GM19467 (cell line): ENCODE measurements at regions not wholly inside any gene's neighbourhood (a gene's known extent, or its start where the extent isn't known, plus 50 kb on each side); places are given as distances from the start of the nearest gene placed in this dataset.

Source experiments
- ATAC-seq: cut with Tn5 transposase; IDR thresholded peaks from one replicate; pipeline ENCODE4 v1.9.1; 2021; ENCODE audit warnings: mild to moderate bottlenecking, moderate library complexity; ENCODE audit not compliant: unreplicated experiment

DNA sequence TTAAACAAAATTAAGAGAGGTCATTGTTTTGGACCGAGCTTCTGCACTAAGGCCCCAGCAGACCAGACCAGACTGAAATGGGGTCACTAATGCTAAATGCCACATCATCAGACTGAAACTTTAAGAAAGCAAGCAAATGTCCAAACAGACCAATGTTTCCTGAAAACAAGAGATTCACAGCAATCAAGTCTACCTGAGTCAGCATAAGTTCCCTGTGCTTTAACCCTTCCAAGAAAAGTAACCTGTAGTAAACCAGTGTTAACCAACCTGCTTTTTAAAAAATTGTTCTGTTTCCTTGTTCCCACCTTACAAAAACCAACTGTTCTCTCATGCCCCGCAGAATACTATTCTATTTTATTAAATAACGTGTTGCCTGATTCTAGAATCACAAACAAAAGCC, 241.1 kb upstream of the GADL1 start:
- no peak for ATAC-seq

DNA sequence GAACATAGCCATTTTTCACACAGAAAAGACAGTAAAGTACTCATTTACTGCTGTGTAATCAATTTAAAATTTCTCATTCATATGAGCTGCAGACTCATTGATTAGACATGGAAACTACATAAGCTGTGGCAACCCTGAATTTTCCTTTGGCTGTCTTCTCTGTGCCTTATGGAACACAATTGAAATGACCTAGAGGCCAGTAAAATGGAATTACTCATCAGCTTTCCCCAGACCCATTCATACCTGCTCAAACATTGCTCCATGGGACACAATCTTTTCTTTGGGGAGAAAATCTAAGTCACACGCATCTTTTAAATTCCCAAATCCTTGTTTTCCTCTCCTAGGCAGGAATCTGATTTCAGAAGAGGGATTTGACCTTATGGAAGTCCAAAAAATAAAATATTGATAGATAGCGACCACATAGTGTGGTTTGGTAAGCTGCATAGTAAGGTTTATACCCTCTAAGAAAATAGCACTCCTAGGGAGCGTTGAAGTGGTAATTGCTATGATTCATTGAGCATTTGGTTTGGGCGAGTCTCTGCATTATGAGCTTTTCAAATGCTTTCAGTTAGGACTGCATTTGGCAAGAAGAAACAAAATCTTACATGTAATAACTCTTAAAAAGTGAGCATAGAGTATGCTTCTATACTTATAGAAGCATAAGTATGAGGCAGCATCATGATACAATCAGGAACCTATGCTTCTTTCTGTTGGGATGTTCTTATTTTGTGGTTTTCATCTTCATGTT, 243.4 kb upstream of the GADL1 start:
- no peak for ATAC-seq

DNA sequence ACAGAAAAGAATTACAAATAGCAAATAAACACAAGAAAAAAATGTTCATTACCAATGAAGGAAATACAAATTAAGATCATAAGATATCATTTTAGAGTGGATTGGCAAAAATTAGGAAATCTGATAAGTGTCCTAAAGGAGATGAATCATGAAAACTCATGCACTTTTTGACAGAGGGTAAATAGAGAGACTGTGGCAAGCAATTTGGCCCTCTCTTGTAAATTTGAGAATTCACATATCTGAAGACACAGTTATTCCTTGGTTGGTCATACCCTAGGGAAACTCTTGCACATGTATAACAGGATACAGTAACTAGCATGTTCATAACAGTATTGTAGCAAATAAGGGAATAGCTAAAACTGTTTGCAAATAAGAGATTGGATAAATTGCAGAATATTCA, 246.0 kb upstream of the GADL1 start:
- ATAC-seq, result no peak

DNA sequence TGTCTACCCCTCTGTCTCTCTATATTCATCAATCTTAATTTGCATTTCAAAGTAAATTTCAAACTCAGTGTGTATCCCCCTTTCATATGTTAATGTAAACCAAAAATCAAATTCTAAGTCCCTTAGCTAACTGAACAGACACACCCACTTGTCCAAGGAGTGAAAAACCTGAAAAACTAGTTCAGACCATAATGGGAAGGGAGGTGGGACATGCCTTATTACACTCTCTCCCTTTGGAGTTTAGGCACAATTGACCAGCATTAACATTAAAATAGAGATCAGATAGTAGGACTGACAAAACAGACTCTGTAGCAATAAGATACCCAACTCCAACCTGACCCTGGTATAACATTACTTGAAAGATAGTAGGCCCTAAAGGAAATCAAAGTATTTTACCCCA, 247.7 kb upstream of the GADL1 start:
- ATAC-seq, result no peak

DNA sequence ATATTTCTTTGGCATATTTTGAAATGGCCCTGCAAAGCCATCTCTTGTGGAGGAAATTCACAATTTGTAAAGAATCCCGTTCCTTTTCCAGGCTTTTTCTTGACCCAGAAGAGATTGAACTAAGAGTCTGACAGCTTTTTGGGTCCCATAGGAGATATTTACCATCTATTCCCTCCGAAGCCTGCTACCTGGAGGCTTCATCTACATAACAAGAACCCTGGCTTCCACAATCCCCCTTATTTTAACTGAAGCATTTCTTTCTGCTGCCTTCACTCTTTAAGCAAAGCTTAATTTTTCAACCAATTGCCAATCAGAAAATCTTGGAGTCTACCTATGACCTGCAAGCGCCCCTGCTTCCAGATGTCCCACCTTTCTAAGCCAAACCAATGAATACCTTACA, 248.1 kb upstream of the GADL1 start:
- no peak for ATAC-seq

DNA sequence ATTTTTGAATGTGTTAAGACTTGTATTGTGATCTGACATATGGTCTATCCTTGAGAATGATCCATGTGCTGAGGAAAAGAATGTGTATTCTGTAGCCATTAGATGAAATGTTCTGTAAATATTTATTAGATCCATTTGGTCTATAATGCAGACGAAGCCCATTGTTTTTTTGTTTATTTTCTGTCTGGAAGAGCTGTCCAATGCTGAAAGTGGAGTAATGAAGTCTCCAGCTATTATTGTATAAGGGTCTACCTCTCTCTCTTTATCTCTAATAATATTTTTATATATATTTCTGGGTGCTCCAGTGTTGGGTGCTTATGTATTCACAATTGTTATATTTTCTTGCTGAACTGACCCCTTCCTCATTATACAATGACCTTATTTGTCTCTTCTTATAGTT, 250.6 kb upstream of the GADL1 start:
- no peak for ATAC-seq

DNA sequence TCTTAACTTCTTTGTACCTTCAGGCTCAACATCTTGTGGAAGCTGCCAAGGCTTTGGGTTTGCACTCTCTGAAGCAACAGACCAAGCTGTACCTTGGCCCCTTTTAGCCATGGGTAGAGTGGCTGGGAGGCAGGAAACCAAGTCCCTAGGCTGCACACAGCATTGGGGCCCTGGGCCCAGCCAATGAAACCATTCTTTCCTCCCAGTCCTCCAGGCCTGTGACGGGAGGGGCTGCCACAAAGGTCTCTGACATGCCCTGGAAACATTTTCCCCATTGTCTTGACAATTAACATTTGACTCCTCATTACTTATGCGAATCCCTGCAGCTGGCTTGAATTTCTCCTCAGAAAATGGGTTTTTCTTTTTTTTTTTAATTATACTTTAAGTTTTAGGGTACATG, 253.1 kb upstream of the GADL1 start:
- no peak for ATAC-seq

DNA sequence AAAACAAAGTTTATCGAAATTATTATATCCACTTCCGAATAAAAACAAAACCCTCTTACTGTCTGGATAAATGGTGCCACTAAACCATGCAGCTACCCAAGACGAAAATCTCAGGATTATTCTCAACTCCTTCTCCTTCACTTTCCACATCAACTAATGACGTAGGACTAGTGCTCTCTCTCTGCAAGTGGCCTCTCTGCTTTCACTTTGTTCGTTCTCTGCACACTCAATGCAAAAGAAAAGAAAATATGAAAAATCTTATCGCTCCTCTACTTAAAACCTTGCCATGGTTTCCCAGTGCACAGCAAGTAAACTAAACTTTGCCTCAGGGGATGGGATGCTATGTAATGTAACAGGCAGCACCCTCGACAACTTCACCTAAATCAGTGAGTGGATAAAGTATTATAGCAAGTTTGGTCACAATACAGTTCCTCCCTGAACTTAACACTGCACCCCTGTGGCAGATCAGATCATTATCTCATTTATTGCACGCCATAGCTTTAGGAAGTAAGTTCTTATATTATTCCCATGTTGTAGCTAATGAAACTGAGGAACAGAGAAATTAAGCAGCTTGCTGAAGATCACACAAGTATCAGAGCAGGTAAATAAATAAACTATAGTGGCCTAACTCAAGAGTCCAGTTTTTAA, 262.7 kb upstream of the GADL1 start:
- no peak for ATAC-seq

DNA sequence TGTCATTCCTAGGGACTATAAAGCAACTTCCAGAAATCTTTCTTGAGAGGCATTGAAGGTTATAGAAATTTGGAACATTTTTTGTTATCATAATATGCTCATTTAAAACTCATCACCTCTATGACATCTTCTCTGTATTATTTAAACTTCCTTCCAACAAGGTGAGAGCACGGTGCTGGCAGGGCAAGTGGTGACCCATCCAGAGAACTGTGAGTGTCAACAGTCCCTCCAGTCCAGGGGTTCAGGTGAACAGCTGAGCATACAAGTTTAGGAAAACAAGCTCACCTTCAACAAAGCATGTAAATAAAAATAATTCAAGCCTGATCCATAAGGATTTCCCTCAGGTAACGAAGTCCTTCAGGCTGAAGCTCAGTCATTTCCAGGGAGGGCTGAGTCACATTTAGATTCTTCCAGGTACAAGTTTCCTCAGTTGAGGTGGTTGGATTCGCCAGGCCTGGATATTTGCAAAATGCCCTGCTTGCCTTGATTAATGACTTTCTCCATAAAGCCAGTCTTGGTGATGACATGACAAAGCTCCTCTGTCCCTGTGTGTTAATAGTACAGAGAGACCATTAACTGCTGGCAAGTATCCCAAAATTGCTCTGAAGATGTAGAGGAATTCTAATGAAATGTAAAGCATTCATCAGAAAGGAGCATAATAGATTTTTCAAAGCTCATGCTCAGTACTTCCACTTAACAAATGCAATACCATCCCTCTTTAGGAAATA, 263.6 kb upstream of the GADL1 start:
- no peak for ATAC-seq

DNA sequence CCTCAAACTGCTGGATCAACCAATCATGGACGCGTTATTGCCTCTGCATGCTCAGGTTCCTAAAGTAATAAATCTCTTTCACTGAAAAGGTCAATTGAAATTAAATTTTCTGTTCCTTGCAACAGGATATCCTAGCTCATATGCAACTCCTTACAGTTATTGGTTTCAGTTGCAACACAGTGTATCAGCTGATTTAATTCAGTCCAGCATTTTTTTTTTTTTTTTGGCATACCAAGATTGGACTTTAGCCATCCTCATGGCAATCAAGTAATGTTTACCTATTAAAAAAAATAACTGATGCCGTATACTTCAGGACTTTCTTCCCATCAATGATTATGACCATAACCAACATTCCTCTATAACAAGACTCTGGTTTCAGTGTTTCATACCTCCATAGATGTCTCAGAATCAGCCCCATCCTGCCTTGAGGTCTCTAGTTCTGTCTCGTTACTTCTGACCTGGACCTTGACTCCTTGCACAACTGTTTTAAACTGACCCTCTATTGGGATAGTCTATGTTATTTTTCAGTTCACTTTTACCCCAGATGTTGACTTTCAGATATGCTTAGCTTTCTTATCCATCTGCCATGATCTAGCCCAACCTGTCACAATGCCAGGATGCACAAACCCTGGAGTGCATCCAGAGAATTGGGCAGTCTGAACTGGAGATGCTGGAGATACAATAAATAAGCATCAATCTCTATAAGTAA, 265.0 kb upstream of the GADL1 start:
- ATAC-seq, result no peak

DNA sequence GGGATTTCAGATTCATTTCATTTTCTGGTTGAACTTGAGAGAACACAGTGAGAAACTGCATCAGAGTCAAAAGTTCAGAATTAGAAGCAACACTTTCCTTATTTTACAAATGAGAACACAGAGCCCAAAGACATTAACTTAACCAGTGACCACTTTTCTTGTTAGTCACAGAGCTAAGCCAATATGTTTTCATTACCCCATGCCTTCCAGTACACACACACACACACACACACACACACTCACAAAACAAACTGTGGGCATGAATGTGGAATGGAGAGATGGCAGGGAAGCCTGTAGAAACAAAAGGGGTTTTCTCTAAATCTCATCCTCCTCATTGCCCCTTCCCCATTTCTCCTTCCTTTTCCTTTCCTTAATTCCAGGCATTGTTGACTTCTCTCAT, 267.4 kb upstream of the GADL1 start:
- no peak for ATAC-seq

DNA sequence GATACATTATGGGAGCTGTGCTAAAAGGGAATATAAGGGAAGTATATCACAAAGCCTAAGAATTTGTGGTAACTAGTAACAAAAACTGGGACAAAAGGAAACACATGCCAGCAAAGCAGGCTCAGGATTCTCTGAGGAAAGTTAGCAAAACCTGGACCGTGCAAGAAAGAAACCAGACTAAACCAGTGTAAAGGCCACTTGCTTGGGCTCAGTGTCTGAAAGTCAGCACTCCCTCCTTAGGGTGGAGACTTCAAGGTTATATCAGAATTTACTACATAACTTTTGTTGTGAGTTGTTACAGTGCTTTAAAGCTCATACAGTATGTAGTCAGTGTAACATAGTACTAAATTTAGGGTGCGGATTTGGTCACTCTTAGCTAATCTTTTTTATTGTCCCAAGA, 269.9 kb upstream of the GADL1 start:
- no peak for ATAC-seq

DNA sequence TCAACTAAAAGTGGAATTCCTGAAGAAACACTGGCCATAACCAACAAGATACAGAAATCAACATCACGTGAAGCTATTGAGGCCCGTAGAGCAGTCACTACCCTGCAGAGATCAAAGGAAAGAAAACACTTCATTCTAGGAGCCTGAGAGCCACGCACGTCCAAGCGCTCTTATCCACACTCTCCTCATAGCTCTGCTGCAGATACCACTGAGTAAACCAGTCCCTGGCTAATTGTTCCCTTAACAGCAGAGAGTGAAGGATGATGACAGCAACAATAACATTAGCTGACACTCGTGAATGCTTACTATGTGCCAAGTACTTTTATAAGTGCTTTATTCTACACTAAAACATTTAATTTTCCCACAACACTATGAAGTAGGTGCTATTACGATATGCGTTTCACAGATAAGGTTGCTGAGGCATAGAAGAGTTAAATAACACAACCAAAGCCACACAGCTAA, 271.0 kb upstream of the GADL1 start:
- no peak for ATAC-seq

DNA sequence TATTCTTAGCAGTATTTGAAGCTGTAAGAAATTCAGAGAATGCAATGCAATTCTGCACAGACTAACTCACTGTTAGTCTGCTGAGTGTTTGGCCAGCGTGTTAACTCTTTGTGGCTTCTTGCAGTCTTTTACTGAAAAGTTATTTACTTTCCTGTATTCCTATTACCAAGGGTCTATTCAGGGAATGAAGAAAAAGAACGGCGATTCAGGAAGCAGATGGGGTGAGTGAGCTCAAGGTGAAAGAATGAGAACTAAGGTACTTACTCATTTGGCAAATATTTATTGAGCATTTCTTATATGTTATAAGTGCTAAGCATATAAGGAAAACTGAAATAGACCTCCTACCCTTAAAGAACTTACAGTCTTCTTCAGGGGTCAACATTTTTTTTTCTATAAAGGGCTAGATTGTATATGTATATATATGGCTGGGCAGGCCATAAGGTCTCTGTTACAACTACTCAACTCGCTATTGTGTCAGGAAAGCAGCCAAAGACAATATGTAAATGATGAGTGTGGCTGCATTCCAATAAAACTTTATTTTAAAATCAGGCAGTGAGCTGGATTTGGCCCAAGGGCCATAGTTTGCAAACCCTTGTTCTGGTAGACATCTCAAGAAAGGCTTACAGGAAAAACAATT, 271.9 kb upstream of the GADL1 start:
- ATAC-seq, result no peak

DNA sequence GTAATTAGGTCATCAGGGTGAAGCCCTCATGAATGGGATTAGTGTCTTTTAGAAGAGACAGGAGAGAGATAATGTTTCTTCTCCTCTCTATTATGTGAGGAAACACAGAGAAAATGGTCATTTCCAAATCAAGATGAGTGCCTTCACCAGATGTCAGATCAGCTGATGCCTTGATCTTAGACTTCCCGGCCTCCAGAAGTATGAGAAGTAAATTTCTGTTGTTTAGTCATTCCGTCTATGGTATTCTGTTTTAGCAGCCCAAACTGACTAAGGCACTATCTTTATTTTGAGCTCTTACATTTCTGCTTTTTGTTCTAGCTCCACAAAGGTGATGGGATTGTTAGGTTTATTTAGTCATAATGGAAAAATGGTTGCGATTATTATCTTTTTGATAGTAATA, 273.2 kb upstream of the GADL1 start:
- no peak for ATAC-seq

DNA sequence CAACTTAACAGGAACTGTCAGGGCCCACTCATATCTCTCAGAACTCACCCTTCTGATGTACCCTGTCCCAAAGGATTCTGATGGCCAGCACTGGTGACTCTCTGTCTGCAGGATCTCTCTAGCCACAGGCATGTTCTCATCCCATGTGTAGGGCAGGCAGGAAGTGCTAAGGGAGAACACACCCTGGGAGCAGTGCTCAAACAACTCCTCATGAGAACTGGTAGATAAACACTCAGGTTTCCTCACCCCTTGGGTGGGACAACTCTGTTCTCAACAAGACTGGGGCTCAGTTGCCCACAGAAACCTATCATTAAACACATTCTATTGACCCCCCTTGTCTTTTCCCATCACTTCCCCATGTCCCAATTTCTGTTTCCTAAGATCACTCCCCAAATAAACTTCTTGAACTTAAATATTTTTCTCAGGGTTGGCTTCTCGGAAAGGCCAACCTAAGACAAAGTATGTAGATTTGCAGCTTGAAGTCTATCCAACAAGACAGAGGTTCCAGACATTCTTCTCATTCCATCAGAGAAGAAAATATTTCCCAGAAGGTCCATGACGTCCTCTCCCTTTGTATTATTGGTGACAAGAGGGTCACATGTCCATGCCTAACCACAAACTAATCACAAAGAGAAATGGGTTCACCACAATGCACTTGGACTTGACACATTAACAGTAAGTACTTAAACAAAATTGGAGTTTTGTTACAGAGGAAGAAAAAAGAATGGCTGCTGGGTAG, 276.6 kb upstream of the GADL1 start:
- ATAC-seq, result no peak

DNA sequence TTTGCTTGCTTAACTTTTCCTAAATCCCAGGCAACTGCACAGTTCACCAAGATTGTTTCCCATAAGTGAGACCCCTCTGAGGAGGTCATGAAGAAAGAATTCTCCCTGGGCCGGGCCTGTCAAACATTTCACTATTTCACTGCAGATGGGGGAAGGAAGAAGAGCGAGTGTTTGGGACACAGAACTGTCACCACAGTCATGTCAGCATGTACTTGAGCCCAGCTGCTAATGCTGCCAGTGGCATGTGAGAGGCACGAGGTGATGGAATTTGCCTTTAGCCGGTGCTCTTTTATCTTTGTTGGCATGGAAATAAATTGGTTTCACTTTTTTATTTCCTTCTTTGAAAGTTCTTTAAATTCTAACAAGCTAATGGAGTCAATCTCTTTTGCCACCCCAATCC, 277.9 kb upstream of the GADL1 start:
- ATAC-seq, result no peak

DNA sequence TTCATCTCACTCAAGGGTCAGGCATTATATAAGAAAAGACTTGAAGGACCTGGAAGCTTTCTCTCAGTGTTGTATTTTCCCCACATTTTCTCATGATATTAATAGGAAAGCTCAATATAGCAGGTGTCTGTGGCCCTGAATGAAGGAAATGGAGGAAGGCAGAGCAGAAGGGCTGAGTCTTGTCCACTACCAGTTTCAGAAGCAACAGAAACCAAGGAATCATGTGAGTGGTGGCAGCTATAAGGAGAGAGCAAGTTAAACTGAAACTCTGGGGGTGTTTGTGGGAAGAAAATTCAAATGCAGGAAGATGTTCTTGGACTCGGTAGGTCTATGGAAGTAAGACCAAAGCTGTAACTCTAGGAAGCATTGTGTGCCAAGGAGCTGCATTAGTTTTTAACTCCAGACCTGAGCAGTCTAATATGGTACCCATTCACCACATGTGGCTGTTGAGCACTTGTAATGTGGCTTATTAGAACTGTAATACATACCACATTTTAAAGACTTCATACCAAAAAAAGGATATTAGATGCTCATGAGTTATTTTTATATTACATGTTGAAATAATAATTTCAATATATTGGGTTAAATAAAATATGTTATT, 278.8 kb upstream of the GADL1 start:
- ATAC-seq, result no peak

DNA sequence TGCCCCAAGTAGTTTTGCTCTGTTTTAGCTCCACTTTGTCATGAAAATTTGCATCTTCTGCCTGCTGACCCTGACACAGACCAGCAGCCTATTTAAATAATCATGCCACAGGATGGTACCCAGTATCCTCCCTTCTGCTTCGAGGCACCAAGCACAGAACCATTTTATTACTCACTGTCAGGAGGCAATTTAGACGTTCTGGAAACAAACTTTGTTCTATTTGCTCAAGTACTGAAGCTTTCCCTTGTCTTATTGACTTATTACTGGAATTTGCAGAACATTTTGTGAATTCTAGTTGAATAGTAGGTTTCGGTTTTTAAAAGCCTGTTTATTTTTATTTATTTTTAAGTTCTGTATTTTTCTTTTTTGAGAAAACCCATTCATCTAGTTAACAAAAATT, 279.6 kb upstream of the GADL1 start:
- ATAC-seq, result no peak

DNA sequence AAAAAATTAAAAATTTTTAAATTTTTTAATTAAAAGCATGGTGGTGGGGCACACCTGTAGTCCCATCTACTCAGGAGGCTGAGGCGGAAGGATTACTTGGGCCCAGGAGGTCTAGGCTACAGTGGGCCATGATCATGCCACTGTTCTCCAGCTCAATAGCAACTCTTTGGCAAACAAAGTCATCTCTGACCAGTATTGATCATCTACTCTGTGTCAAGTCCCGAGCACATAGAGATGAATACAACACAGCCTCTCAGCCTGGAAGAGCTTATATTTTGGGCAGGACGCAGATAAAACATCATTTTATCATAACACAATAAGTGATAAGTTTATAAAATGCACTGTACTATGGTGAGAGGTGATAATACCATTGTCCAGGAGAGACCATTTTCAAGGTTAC, 281.6 kb upstream of the GADL1 start:
- ATAC-seq, result no peak
